ENCODE measurements at regions not wholly inside any gene's neighbourhood (a gene's known extent, or its start where the extent isn't known, plus 50 kb on each side); places are given as distances from the start of the nearest gene placed in this dataset.

GRCh38 chr3:40845916-40846315, 321.2 kb downstream of the ZNF621 start:
- ATAC-seq (ENCODE audit: low read depth) (no peak), DNase-seq (no peak)
- Mint-ChIP-seq H3K27me3 (no peaks in the 10 kb centered on the region), H3K9me3 (no peaks in the 10 kb centered on the region), H3K4me3 (no peak overlapping the region), H3K36me3 (ENCODE audit: low read depth) (no peaks in the 10 kb centered on the region), H3K27ac (no peak overlapping the region), H3K4me1 (no peaks in the 10 kb centered on the region)
- ChIA-PET POLR2A (no interaction called here), CTCF (no interaction called here)
- no peak for TF ChIP-seq CTCF (IDR thresholded peaks at IDR 0.05)
- intact Hi-C loops (cut with micrococcal nuclease): no loop called here

- DNase-seq: no peak
- no peak for ATAC-seq (ENCODE audit: low read depth)
- ChIA-PET POLR2A (no interaction called here), CTCF (no interaction called here)
- no peak for TF ChIP-seq CTCF (IDR thresholded peaks at IDR 0.05)
- H3K27ac Mint-ChIP-seq: no peak overlapping the region
- H3K36me3 Mint-ChIP-seq (ENCODE audit: low read depth): no peaks in the 10 kb centered on the region
- intact Hi-C loops (cut with micrococcal nuclease): no loop called here
- H3K9me3 Mint-ChIP-seq: no peaks in the 10 kb centered on the region
- H3K4me1 Mint-ChIP-seq: no peaks in the 10 kb centered on the region
- H3K4me3 Mint-ChIP-seq: no peak overlapping the region
- H3K27me3 Mint-ChIP-seq: no peaks in the 10 kb centered on the region
Measured at GRCh38 chr3:40846451-40846850, 321.7 kb downstream of the ZNF621 start.

- H3K4me3 Mint-ChIP-seq: no peak overlapping the region
- no peak for TF ChIP-seq CTCF (IDR thresholded peaks at IDR 0.05)
- POLR2A ChIA-PET: no interaction called here
- no peaks in the 10 kb centered on the region for H3K27me3 Mint-ChIP-seq
- intact Hi-C loops (cut with micrococcal nuclease): no loop called here
- H3K4me1 Mint-ChIP-seq: no peaks in the 10 kb centered on the region
- H3K9me3 Mint-ChIP-seq: no peaks in the 10 kb centered on the region
- no peak for ATAC-seq (ENCODE audit: low read depth)
- no peaks in the 10 kb centered on the region for H3K36me3 Mint-ChIP-seq (ENCODE audit: low read depth)
- H3K27ac Mint-ChIP-seq: no peak overlapping the region
- DNase-seq: no peak
- CTCF ChIA-PET: no interaction called here
Measured at GRCh38 chr3:40847551-40847992, 322.8 kb downstream of the ZNF621 start.

GRCh38 chr3:40848421-40848820, 323.7 kb downstream of the ZNF621 start:
- no peak for TF ChIP-seq CTCF (IDR thresholded peaks at IDR 0.05)
- DNase-seq (no peak), ATAC-seq (ENCODE audit: low read depth) (no peak)
- Mint-ChIP-seq H3K27ac (no peak overlapping the region), H3K9me3 (no peaks in the 10 kb centered on the region), H3K4me1 (no peaks in the 10 kb centered on the region), H3K36me3 (ENCODE audit: low read depth) (no peaks in the 10 kb centered on the region), H3K4me3 (no peak overlapping the region), H3K27me3 (no peaks in the 10 kb centered on the region)
- ChIA-PET CTCF (no interaction called here), POLR2A (no interaction called here)
- intact Hi-C loops (cut with micrococcal nuclease): no loop called here

- Mint-ChIP-seq H3K27ac (no peak overlapping the region), H3K9me3 (no peaks in the 10 kb centered on the region), H3K4me1 (no peaks in the 10 kb centered on the region), H3K36me3 (ENCODE audit: low read depth) (no peaks in the 10 kb centered on the region), H3K27me3 (no peaks in the 10 kb centered on the region), H3K4me3 (no peak overlapping the region)
- DNase-seq: no peak
- ATAC-seq (ENCODE audit: low read depth): no peak
- intact Hi-C loops (cut with micrococcal nuclease): no loop called here
- ChIA-PET POLR2A (no interaction called here), CTCF (no interaction called here)
- no peak for TF ChIP-seq CTCF (IDR thresholded peaks at IDR 0.05)
Measured at GRCh38 chr3:40850861-40851260, 326.1 kb downstream of the ZNF621 start.
